GM23338 (cell line): ENCODE measurements at regions not wholly inside any gene's neighbourhood (a gene's known extent, or its start where the extent isn't known, plus 50 kb on each side); places are given as distances from the start of the nearest gene placed in this dataset.

Experiments used
- ATAC-seq: fragments of 200-7000 bp; cut with Tn5 transposase; 3 replicates; pipeline ENCODE4 v1.9.1; 2020
- DNase-seq: peaks from one replicate; pipeline ENCODE4 v3.0.0-alpha.2; 2015; ENCODE audit warnings: low spot score
- H2AFZ ChIP-seq: fragments of 200-600 bp; sonication (generic); 2 replicates; pipeline ENCODE4 v1.8.0; 2016; ENCODE audit warnings: antibody characterized with exemption, mild to moderate bottlenecking, moderate library complexity
- H3F3A ChIP-seq: fragments of 200-600 bp; sonication (generic); replicated peaks from 2 replicates; pipeline ENCODE4 v1.8.0; 2017; ENCODE audit warnings: antibody characterized with exemption, mixed run types, low read depth
- H3K27ac ChIP-seq: fragments of 200-600 bp; sonication (generic); 2 replicates; pipeline ENCODE4 v1.6.1; 2016; ENCODE audit warnings: low read depth
- H3K27me3 ChIP-seq: fragments of 200-600 bp; sonication (generic); 2 replicates; pipeline ENCODE4 v1.8.0; 2016; ENCODE audit warnings: mild to moderate bottlenecking, mixed run types, moderate library complexity; ENCODE audit not compliant: insufficient read depth
- H3K36me3 ChIP-seq: fragments of 200-600 bp; sonication (generic); 2 replicates; pipeline ENCODE4 v1.8.0; 2016; ENCODE audit warnings: mild to moderate bottlenecking; ENCODE audit not compliant: insufficient read depth
- H3K4me1 ChIP-seq: fragments of 200-600 bp; sonication (generic); 2 replicates; pipeline ENCODE4 v1.8.0; 2016; ENCODE audit warnings: mild to moderate bottlenecking, moderate library complexity; ENCODE audit not compliant: insufficient read depth
- H3K4me2 ChIP-seq: fragments of 200-600 bp; sonication (generic); 2 replicates; pipeline ENCODE4 v1.7.1; 2017; ENCODE audit warnings: mixed run types
- H3K4me3 ChIP-seq: fragments of 200-600 bp; sonication (generic); 2 replicates; pipeline ENCODE4 v1.6.1; 2016; ENCODE audit warnings: mixed run types
- H3K79me2 ChIP-seq: fragments of 200-600 bp; sonication (generic); replicated peaks from 2 replicates; pipeline ENCODE4 v1.8.0; 2017; ENCODE audit warnings: mild to moderate bottlenecking; ENCODE audit not compliant: insufficient read depth
- H3K9me2 ChIP-seq: fragments of 200-600 bp; sonication (generic); 2 replicates; pipeline ENCODE4 v1.8.0; 2017; ENCODE audit not compliant: insufficient read depth
- H4K20me1 ChIP-seq: fragments of 200-600 bp; sonication (generic); replicated peaks from 2 replicates; pipeline ENCODE4 v1.8.0; 2017; ENCODE audit warnings: mild to moderate bottlenecking; ENCODE audit not compliant: insufficient read depth
- H3K27ac Mint-ChIP-seq: 2 replicates; pipeline ENCODE4 v1.8.0; 2020; ENCODE audit warnings: inconsistent platforms, mild to moderate bottlenecking, moderate library complexity, mixed read lengths
- H3K27me3 Mint-ChIP-seq: 3 replicates; pipeline ENCODE4 v1.8.0; 2022; ENCODE audit warnings: low read depth, mild to moderate bottlenecking, moderate library complexity, mixed read lengths, inconsistent platforms; ENCODE audit not compliant: insufficient read depth, poor library complexity
- H3K36me3 Mint-ChIP-seq: 3 replicates; pipeline ENCODE4 v1.8.0; 2021; ENCODE audit warnings: low read depth, mild to moderate bottlenecking, inconsistent platforms, moderate library complexity, mixed read lengths
- H3K4me1 Mint-ChIP-seq: 3 replicates; pipeline ENCODE4 v1.8.0; 2020; ENCODE audit warnings: mild to moderate bottlenecking, inconsistent platforms, mixed read lengths
- H3K4me3 Mint-ChIP-seq: 3 replicates; pipeline ENCODE4 v1.8.0; 2021; ENCODE audit warnings: moderate library complexity, mild to moderate bottlenecking, inconsistent platforms, mixed read lengths
- H3K9me3 Mint-ChIP-seq: 3 replicates; pipeline ENCODE4 v1.8.0; 2020; ENCODE audit warnings: moderate library complexity, mild to moderate bottlenecking, inconsistent platforms, mixed read lengths
- CTCF ChIP-seq, 2 experiments: fragments of 200-600 bp in 1 of 2; sonication (generic) in 1 of 2; conservative IDR thresholded peaks; 2 replicates each; pipeline versions ENCODE4 v1.5.1 to v1.6.1; 2016 to 2017; ENCODE audit warnings: antibody characterized with exemption in 2 of 2, low read depth in 2 of 2, mild to moderate bottlenecking in 2 of 2, moderate library complexity in 1 of 2
- EZH2 ChIP-seq: fragments of 200-600 bp; sonication (generic); IDR thresholded peaks from one replicate; pipeline ENCODE4 v1.8.0; 2017; ENCODE audit warnings: antibody characterized with exemption, mild to moderate bottlenecking, low read depth; ENCODE audit not compliant: unreplicated experiment
- JUNB ChIP-seq: IDR thresholded peaks from one replicate; pipeline ENCODE4 v1.6.1; 2016; ENCODE audit warnings: antibody characterized with exemption; ENCODE audit not compliant: unreplicated experiment
- POLR2AphosphoS5 ChIP-seq: IDR thresholded peaks from 2 replicates; pipeline ENCODE4 v1.6.1; 2016; ENCODE audit warnings: antibody characterized with exemption, low read depth
- STAT1 ChIP-seq: IDR thresholded peaks from one replicate; pipeline ENCODE4 v1.6.1; 2016; ENCODE audit warnings: antibody characterized with exemption; ENCODE audit not compliant: unreplicated experiment
- ZNF114 ChIP-seq: fragments of 250-450 bp; sonication (Bioruptor Pico); IDR thresholded peaks from 2 replicates; pipeline ENCODE4 v1.5.0; 2020; ENCODE audit warnings: mild to moderate bottlenecking, moderate library complexity
- ZNF331 ChIP-seq: fragments of 250-450 bp; sonication (Bioruptor Pico); IDR thresholded peaks from 2 replicates; pipeline ENCODE4 v1.5.0; 2020; ENCODE audit warnings: low read depth, mild to moderate bottlenecking, moderate library complexity
- ZNF462 ChIP-seq: fragments of 250-450 bp; sonication (Bioruptor Pico); IDR thresholded peaks from 2 replicates; pipeline ENCODE4 v1.5.0; 2020; ENCODE audit warnings: mild to moderate bottlenecking, moderate library complexity

GRCh38 chr18:51426996-51427395, 229.5 kb upstream of the MEX3C start (continued):
- TF ChIP-seq CTCF (conservative IDR thresholded peaks at IDR 0.05; ENCODE audit: low read depth in 2 of 2) (no peak), ZNF114 (CRISPR knock-in tag) (no peak), ZNF331 (no peak), POLR2AphosphoS5 (no peak), STAT1 (no peak), ZNF462 (CRISPR knock-in tag) (no peak), EZH2 (no peak)

- H3K36me3 ChIP-seq = no peaks in the 10 kb centered on the region
- no peak for ATAC-seq
- no peak overlapping the region for H3K27ac ChIP-seq
- no peak overlapping the region for H3K4me3 Mint-ChIP-seq
- no peak for DNase-seq
- H3K9me2 ChIP-seq = peaks cover 49% of the 10 kb centered on the region
- H3K27ac Mint-ChIP-seq = no peak overlapping the region
- H3K4me2 ChIP-seq = no peak overlapping the region
- peaks cover 3% of the 10 kb centered on the region for H3K36me3 Mint-ChIP-seq
- H3K79me2 ChIP-seq = no peaks in the 10 kb centered on the region
- no peak overlapping the region for H3K4me3 ChIP-seq
- H3K27me3 Mint-ChIP-seq = peaks cover 8% of the 10 kb centered on the region
- no peak overlapping the region for H2AFZ ChIP-seq
- TF ChIP-seq JUNB = no peak
- peaks cover 8% of the 10 kb centered on the region; the same call in 2 of the 3 replicates for H3K4me1 Mint-ChIP-seq
- H4K20me1 ChIP-seq = no peaks in the 10 kb centered on the region
- H3F3A ChIP-seq = no peaks in the 10 kb centered on the region
- H3K4me1 ChIP-seq = no peaks in the 10 kb centered on the region
- no peaks in the 10 kb centered on the region for H3K27me3 ChIP-seq
- peaks cover 3% of the 10 kb centered on the region; the same call in 1 of the 3 replicates for H3K9me3 Mint-ChIP-seq
These were observed 232.2 kb upstream of the MEX3C start for GRCh38 chr18:51429644-51430043.
